ENCODE measurements at regions not wholly inside any gene's neighbourhood (a gene's known extent, or its start where the extent isn't known, plus 50 kb on each side); places are given as distances from the start of the nearest gene placed in this dataset.

DNA sequence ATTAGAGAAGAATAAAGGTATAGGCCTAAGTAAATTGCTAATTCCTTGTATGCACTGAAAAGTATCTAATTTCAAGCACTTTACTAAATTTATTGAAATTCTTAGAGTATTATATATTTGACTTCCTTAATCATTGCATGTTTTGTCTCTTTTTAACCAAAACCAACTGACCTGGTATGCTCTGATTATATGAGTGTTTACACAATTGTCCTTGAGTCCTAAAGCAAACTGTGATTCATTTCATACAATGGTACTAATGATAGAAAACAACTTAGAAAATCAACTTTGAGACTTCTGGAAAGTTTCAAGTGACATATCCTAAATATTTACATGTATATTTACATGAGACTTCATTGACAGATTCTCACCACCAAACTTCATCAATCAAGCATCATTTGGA lies 1177.1 kb downstream of the ADGRL3 start:
- TF ChIP-seq, protein P1, sequence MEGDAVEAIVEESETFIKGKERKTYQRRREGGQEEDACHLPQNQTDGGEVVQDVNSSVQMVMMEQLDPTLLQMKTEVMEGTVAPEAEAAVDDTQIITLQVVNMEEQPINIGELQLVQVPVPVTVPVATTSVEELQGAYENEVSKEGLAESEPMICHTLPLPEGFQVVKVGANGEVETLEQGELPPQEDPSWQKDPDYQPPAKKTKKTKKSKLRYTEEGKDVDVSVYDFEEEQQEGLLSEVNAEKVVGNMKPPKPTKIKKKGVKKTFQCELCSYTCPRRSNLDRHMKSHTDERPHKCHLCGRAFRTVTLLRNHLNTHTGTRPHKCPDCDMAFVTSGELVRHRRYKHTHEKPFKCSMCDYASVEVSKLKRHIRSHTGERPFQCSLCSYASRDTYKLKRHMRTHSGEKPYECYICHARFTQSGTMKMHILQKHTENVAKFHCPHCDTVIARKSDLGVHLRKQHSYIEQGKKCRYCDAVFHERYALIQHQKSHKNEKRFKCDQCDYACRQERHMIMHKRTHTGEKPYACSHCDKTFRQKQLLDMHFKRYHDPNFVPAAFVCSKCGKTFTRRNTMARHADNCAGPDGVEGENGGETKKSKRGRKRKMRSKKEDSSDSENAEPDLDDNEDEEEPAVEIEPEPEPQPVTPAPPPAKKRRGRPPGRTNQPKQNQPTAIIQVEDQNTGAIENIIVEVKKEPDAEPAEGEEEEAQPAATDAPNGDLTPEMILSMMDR (conservative IDR thresholded peaks at IDR 0.05; ENCODE audit: low read depth, low read length), result no peak
- no peak for DNase-seq (ENCODE audit: low read depth)
- no peak overlapping the region for H3K4me3 ChIP-seq (ENCODE audit: low read length)

DNA sequence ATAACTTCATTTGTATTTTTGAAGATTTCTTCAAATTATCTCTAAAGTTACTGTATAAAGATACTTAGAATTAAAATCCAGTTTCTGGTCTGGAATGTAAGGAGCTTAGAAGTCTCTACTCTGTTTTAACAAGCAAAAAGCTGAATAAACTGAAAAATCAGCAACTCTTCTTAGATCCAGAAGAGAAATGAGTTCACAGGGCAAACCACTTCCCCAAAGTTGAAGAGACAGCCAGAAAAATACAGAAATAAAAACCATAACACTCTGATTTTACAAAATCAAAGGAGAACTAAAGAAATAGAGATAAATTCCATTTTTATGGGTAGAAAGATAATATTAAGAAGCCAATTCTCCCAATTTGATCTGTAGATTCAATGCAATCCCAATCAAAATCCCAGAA lies 1166.8 kb downstream of the ADGRL3 start:
- TF ChIP-seq, protein P1 (conservative IDR thresholded peaks at IDR 0.05; ENCODE audit: low read depth, low read length), result no peak
- no peak overlapping the region for H3K4me3 ChIP-seq (ENCODE audit: low read length)
- DNase-seq (ENCODE audit: low read depth), result no peak

DNA sequence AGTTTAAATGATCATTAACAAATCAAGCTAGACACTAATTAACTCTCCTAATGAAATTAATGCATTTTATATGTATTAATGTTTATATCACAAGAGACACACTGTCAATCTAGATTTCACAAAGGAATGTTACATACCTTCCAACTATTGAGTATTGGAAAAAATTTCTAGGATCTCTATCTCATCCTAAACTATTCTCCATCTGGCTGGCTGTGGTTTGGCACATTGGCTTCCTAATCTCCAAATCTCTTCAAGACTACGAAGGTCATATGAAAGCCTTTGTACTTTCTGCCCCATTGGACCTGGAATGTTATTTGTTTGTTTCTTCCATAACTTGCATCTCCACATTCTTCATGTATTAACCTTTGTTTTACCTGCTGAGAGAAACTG lies 1160.0 kb downstream of the ADGRL3 start:
- no peak for DNase-seq (ENCODE audit: low read depth)
- TF ChIP-seq, protein P1 (conservative IDR thresholded peaks at IDR 0.05; ENCODE audit: low read depth, low read length), result no peak
- no peak overlapping the region for H3K4me3 ChIP-seq (ENCODE audit: low read length)

DNA sequence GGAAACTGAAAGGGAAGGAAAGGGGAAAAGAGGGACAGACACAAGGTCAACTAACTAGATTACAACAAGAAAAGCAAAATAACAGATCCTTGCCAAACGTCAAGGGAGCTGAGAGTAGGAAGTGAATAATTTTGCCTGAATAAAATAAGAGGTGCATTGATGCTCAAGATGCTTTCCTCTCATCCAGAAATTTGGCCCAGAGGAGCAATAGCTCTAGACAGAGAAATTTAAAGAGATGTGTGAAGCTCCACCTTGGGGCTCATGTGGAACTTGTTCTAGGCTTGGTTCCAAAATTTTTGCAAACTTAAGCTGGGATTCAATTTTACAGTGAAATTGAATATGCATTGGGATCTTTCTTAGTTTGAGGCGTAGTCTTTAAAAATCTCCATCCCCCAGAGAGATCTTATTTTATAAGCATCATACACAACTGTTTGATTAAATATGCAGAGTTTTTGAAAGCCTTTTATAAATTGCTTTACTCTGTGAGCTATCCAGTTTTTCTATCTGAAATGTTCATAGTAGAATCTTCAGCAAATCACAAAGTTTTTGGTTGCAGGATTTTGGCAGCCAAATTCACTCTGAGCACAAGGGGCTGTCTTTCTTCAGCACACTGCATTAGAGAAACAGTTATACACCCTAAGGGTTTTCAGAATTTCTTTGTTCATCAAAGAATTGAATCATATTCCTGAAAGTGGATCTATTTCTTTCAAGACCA lies 1159.5 kb downstream of the ADGRL3 start:
- H3K4me3 ChIP-seq (ENCODE audit: low read length), result no peak overlapping the region
- no peak for DNase-seq (ENCODE audit: low read depth)
- TF ChIP-seq, protein P1 (conservative IDR thresholded peaks at IDR 0.05; ENCODE audit: low read depth, low read length), result no peak

DNA sequence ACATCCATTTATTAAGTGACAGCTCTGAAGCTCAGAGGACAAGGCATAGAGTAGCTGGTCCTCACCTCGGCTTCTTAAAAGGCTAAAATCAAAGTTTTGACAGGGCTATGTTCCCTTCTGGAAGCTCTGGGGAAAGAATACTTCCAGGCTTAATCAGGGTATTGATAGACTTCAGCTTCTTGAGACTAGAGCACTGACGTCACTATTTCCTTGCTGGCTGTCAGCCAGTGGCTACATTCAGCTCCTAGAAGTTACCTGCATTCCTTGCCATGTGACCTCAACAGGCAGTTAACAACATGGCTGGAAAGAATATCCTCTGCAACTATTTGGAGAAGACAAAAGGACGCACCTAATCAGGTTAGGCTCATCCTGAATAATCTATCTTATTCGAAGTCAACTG lies 1144.8 kb downstream of the ADGRL3 start:
- no peak overlapping the region for H3K4me3 ChIP-seq (ENCODE audit: low read length)
- no peak for DNase-seq (ENCODE audit: low read depth)
- TF ChIP-seq, protein P1 (conservative IDR thresholded peaks at IDR 0.05; ENCODE audit: low read depth, low read length), result no peak

DNA sequence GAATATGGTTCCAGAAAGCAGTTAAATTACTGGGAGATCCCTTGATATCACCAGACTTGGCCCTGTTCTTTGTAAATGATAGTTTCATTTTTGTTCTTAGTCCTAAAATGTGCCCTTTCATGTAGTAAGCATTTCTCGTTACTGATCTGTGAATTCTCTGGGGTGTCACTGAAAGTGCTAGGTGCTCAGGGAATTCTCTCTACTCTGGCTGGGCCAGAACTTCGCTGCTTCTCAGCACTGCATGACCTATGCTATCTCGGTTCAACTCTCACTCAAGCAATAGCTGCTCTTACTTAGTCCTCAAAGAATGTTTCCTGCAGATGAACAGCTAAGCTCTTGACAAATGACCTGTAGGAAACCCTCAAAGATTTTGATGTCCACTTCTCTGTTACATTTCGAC lies 1144.3 kb downstream of the ADGRL3 start:
- H3K4me3 ChIP-seq (ENCODE audit: low read length), result no peak overlapping the region
- DNase-seq (ENCODE audit: low read depth), result no peak
- TF ChIP-seq, protein P1 (conservative IDR thresholded peaks at IDR 0.05; ENCODE audit: low read depth, low read length), result no peak

DNA sequence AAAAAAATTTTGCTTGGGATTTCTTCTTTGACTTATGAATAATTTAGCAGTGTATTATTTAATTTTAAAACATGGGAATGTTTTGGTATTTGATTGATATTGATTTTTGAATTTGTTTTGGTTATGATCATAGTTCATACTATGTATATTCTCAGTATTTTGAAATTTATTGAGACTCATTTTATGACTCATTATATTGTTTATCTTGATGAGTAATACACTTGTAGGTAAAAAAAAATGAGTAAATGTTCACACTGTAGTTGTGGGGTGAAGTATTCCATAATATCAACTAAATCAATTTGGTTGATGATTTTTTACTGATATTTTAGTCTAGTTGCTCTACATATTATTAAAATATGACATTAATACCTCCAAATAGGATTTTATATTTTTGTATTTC lies 1142.2 kb downstream of the ADGRL3 start:
- TF ChIP-seq, protein P1 (conservative IDR thresholded peaks at IDR 0.05; ENCODE audit: low read depth, low read length), result no peak
- no peak overlapping the region for H3K4me3 ChIP-seq (ENCODE audit: low read length)
- DNase-seq (ENCODE audit: low read depth), result no peak

Data from retinal pigment epithelial cell (primary cell).